Endothelial cell of umbilical vein (primary cell): ENCODE measurements at regions not wholly inside any gene's neighbourhood (a gene's known extent, or its start where the extent isn't known, plus 50 kb on each side); places are given as distances from the start of the nearest gene placed in this dataset.
"Not testable (repeated sequence)": the region's sequence is repeated elsewhere in the genome, so short reads cannot be mapped to it uniquely, and the experiment has no call there.

ENCODE experiments used
- BruUV-seq: library from RNA; stranded (reverse); fragments of 400-500 nt; replicated peaks from 2 replicates; lab custom pipeline; 2021; lab: Mats Ljungman, UMichigan
- CTCF ChIA-PET: fragments of 300-600, 350-600 bp; sonication (Branson Sonifier 250); formaldehyde crosslinking; loops from one replicate; lab custom pipeline; 2021; ENCODE audit warnings: antibody characterized with exemption, inconsistent platforms; lab: Charles Lee
- POLR2A ChIA-PET: fragments of 300-600, 350-600 bp; sonication (Branson Sonifier 250); formaldehyde crosslinking; loops from one replicate; lab custom pipeline; 2021; ENCODE audit warnings: antibody characterized with exemption, inconsistent platforms; lab: Charles Lee
- DNase-seq: peaks from one replicate; pipeline ENCODE4 v3.0.0-alpha.2; 2011; ENCODE audit warnings: low read depth, low spot score
- FAIRE-seq: peaks from 2 replicates; lab custom pipeline; 2011; peaks lifted over from hg19 to GRCh38; lab: Jason Lieb, UNC
- H2AFZ ChIP-seq: 2 replicates; pipeline ENCODE4 v1.6.0; 2012; ENCODE audit warnings: low read depth, low read length, control low read depth, inconsistent platforms
- H3K27ac ChIP-seq: 2 replicates; pipeline ENCODE4 v1.5.1; 2011; ENCODE audit warnings: low read depth, mild to moderate bottlenecking, control low read depth, low read length, moderate library complexity; ENCODE audit not compliant: insufficient read depth
- H3K27me3 ChIP-seq, 2 experiments: 2 replicates each; pipeline versions ENCODE4 v1.6.0 to v1.6.1; 2011; ENCODE audit warnings: low read length in 2 of 2, mixed read lengths in 1 of 2; ENCODE audit not compliant: control insufficient read depth in 2 of 2, insufficient read depth in 2 of 2
- H3K36me3 ChIP-seq, 2 experiments: 2 replicates in 1 of 2; 3 replicates in 1 of 2; pipeline ENCODE4 v1.5.1; 2011; ENCODE audit warnings: low read length in 2 of 2, mild to moderate bottlenecking in 1 of 2, moderate library complexity in 1 of 2; ENCODE audit not compliant: control insufficient read depth in 2 of 2, insufficient read depth in 2 of 2; ENCODE audit errors: extremely low read depth in 1 of 2
- H3K4me1 ChIP-seq: 3 replicates; pipeline ENCODE4 v1.5.1; 2011; ENCODE audit warnings: mild to moderate bottlenecking, low read length; ENCODE audit not compliant: control insufficient read depth, insufficient read depth; ENCODE audit errors: extremely low read depth
- H3K4me2 ChIP-seq: 2 replicates; pipeline ENCODE4 v1.6.1; 2011; ENCODE audit warnings: low read length, control low read depth, mixed read lengths; ENCODE audit not compliant: insufficient read depth
- H3K4me3 ChIP-seq, 3 experiments: fragments of 200-600 bp in 1 of 3; sonication (generic), shearing (Covaris generic) in 1 of 3; replicated peaks in 1 of 3; 2 replicates each; pipeline ENCODE4 v1.5.1; 2011 to 2016; ENCODE audit warnings: control low read depth in 3 of 3, low read length in 3 of 3, mild to moderate bottlenecking in 2 of 3, inconsistent platforms in 1 of 3, low read depth in 1 of 3, moderate library complexity in 1 of 3; ENCODE audit not compliant: insufficient read depth in 1 of 3
- H3K79me2 ChIP-seq: 2 replicates; pipeline ENCODE4 v1.6.0; 2012; ENCODE audit warnings: low read length, inconsistent platforms; ENCODE audit not compliant: control insufficient read depth, insufficient read depth
- H3K9ac ChIP-seq: replicated peaks from 2 replicates; pipeline ENCODE3; 2011; ENCODE audit warnings: low read length, control low read depth; ENCODE audit not compliant: insufficient read depth; ENCODE audit errors: extremely low read depth
- H3K9me1 ChIP-seq: replicated peaks from 3 replicates; pipeline ENCODE4 v1.6.0; 2011; ENCODE audit warnings: mild to moderate bottlenecking, low read length; ENCODE audit not compliant: control insufficient read depth, insufficient read depth; ENCODE audit errors: extremely low read depth
- H3K9me3 ChIP-seq: replicated peaks from 2 replicates; pipeline ENCODE4 v1.5.1; 2012; ENCODE audit warnings: low read length, inconsistent platforms; ENCODE audit not compliant: control insufficient read depth, insufficient read depth
- H4K20me1 ChIP-seq: replicated peaks from 2 replicates; pipeline ENCODE3; 2011; ENCODE audit warnings: mild to moderate bottlenecking, low read length; ENCODE audit not compliant: control insufficient read depth, insufficient read depth; ENCODE audit errors: extremely low read depth
- CTCF ChIP-seq, 2 donors: IDR thresholded peaks; 1 replicate in 1 of 2; 2 replicates in 1 of 2; pipeline ENCODE4 v1.5.1; 2011; ENCODE audit warnings: low read length in 2 of 2, mild to moderate bottlenecking in 2 of 2, moderate library complexity in 2 of 2, control low read depth in 1 of 2, inconsistent platforms in 1 of 2, low read depth in 1 of 2; ENCODE audit not compliant: insufficient read depth in 1 of 2; ENCODE audit errors: extremely low read depth in 1 of 2
- EZH2 ChIP-seq: IDR thresholded peaks from 2 replicates; pipeline ENCODE4 v1.6.1; 2012; ENCODE audit warnings: borderline replicate concordance, low read depth, mild to moderate bottlenecking, moderate library complexity, low read length, inconsistent platforms; ENCODE audit not compliant: severe bottlenecking
- FOS ChIP-seq: IDR thresholded peaks from 2 replicates; pipeline ENCODE4 v1.6.1; 2011; ENCODE audit warnings: mild to moderate bottlenecking, low read length, moderate library complexity, borderline replicate concordance; ENCODE audit not compliant: insufficient read depth
- GATA2 ChIP-seq: IDR thresholded peaks from 2 replicates; pipeline ENCODE4 v1.7.0; 2011; ENCODE audit warnings: low read depth, mild to moderate bottlenecking, moderate library complexity, mixed read lengths, low read length; ENCODE audit not compliant: insufficient read length, insufficient read depth
- JUN ChIP-seq: IDR thresholded peaks from 2 replicates; pipeline ENCODE4 v1.6.1; 2011; ENCODE audit warnings: borderline replicate concordance, low read depth; ENCODE audit not compliant: insufficient read length, insufficient read depth
- MAX ChIP-seq: IDR thresholded peaks from 2 replicates; pipeline ENCODE4 v1.6.1; 2011; ENCODE audit not compliant: insufficient read depth, insufficient read length
- MYC ChIP-seq: IDR thresholded peaks from one replicate; pipeline ENCODE4 v1.6.1; 2011; ENCODE audit warnings: mild to moderate bottlenecking, low read depth, low read length
- POLR2A ChIP-seq: IDR thresholded peaks from 2 replicates; pipeline ENCODE4 v1.6.1; 2012; ENCODE audit warnings: low read depth, mild to moderate bottlenecking, control low read depth, low read length
- POLR2AphosphoS5 ChIP-seq: IDR thresholded peaks from 2 replicates; pipeline ENCODE4 v1.6.1; 2012; ENCODE audit warnings: low read depth, mild to moderate bottlenecking, control low read depth, low read length, moderate library complexity; ENCODE audit not compliant: insufficient read depth
- dilution Hi-C: fragments of 300-500 bp; cut with MboI; formaldehyde crosslinking; loops from one replicate; pipeline ENCODE4 v1.15.0; 2019; ENCODE audit warnings: low sequenced_read_pairs; ENCODE audit not compliant: extremely low pct_ligation_motif_present
- intact Hi-C: fragments of 100-400 bp; cut with micrococcal nuclease; formaldehyde crosslinking; loops from one replicate; pipeline ENCODE4 v1.10.0; 2022

GRCh38 chr15:36195361-36196007, 383.9 kb upstream of the CDIN1 start:
- dilution Hi-C loops, H3K79me2 ChIP-seq, H3K4me2 ChIP-seq, H3K4me1 ChIP-seq, H3K9me1 ChIP-seq, CTCF ChIA-PET, H3K9me3 ChIP-seq, H3K27ac ChIP-seq, intact Hi-C loops, DNase-seq, H3K36me3 ChIP-seq, H4K20me1 ChIP-seq, POLR2A ChIA-PET, H2AFZ ChIP-seq, H3K27me3 ChIP-seq, BruUV-seq, FAIRE-seq, H3K9ac ChIP-seq, H3K4me3 ChIP-seq: not testable (repeated sequence)

- Histone ChIP-seq H3K9me1 (no peaks in the 10 kb centered on the region), H3K27me3 (peaks cover 0 to 5% of the 10 kb centered on the region in 2 experiments), H2AFZ (no peak overlapping the region), H3K9me3 (no peaks in the 10 kb centered on the region), H4K20me1 (no peaks in the 10 kb centered on the region), H3K36me3 (no peaks in the 10 kb centered on the region), H3K27ac (no peak overlapping the region), H3K79me2 (no peaks in the 10 kb centered on the region), H3K4me1 (no peaks in the 10 kb centered on the region), H3K4me2 (no peak overlapping the region), H3K9ac (no peak overlapping the region), H3K4me3 (no peak overlapping the region)
- dilution Hi-C loops (no loop called here), intact Hi-C loops (no loop called here)
- ChIA-PET CTCF (no interaction called here), POLR2A (no interaction called here)
- FAIRE-seq: no peak
- no peak for DNase-seq
- no TSS peak for BruUV-seq
- TF ChIP-seq MYC: no peak
- no peak for TF ChIP-seq POLR2A
- no peak for TF ChIP-seq MAX
- no peak for TF ChIP-seq POLR2AphosphoS5
- no peak for TF ChIP-seq CTCF (IDR thresholded peaks at IDR 0.05; ENCODE audit: extremely low read depth in 1 of 2, insufficient read depth in 1 of 2, low read depth in 1 of 2, low read length in 2 of 2)
- TF ChIP-seq FOS: no peak
- TF ChIP-seq EZH2: no peak
- TF ChIP-seq JUN: no peak
- TF ChIP-seq GATA2: no peak
These were observed 370.4 kb upstream of the CDIN1 start for GRCh38 chr15:36208868-36209582.
